Activated T-cell treated with anti-CD3 and anti-CD28 coated beads, Interleukin-2, amount 50 U/mL, for 1 hour (primary cell): ENCODE measurements at regions not wholly inside any gene's neighbourhood (a gene's known extent, or its start where the extent isn't known, plus 50 kb on each side); places are given as distances from the start of the nearest gene placed in this dataset.

Experiments
- DNase-seq: peaks from one replicate; pipeline ENCODE4 v3.0.0-alpha.2; 2020

DNA sequence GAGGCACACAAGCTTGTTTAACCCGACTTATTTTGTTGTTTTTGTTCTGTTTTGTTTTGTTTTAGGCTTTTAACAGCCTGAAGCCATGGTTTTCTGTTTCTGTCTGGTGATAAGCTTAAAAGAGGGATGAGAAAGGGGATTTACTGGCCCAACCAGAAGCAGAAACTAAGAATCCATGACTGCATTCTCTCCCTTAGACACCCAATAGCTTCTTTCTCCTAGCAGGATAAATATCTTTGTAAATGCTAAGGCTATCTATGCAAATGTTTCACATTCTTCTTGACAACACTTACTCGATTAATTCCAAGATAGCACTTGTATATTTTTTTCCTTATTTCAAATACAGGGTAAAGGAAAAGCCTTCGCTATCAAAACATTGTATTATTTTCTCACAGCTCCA is 53.7 kb upstream of the SMAD1 start:
- no peak for DNase-seq

DNA sequence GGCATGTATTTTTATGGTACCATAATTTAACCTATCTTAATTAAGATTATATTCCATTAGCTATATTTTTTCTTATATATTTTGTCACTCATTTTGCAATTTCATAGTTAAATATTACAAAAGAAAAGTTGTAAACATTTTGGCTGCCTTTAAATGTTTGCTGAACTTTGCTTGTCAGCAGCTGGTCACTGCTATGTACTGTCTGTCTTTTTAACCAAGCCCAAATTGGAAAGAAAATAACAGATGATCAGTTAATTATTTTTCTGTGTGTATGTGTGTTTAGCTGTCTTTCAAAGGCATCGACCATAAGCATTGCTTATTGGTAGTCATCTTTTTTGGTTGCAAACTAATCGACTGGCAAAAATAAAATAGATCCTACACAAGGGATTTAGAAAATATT is 54.4 kb upstream of the SMAD1 start:
- no peak for DNase-seq

DNA sequence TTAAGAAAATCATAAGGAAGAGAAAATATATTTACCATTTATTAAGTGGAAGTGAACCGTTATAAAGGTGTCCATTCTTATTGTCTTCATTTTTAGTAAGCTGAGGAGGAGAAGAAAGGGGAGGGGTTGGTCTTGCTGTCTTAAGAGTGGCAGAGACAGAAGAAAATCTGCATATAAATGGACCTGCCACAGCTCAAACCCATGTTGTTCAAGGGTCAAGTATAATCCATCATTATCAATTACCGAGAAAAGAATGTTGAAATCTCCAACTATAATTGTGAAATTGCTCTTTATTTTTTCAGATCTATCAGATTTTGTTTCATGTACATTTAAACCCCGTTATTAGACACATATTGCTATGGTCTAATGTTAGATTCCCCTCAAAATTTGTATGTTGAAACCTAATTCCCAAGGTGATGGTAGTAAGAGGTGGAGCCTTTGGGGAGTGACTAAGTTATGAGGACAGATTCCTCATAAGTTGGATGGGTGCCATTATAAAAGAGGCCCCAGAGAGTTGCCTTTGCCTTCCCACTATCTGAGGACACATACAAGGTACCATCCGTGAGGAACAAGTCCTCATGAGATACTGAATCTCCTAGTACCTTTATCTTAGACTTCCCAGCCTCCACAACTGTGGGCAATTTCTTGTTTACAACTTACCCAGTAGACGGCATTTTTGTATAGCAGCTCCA is 58.5 kb upstream of the SMAD1 start:
- no peak for DNase-seq

DNA sequence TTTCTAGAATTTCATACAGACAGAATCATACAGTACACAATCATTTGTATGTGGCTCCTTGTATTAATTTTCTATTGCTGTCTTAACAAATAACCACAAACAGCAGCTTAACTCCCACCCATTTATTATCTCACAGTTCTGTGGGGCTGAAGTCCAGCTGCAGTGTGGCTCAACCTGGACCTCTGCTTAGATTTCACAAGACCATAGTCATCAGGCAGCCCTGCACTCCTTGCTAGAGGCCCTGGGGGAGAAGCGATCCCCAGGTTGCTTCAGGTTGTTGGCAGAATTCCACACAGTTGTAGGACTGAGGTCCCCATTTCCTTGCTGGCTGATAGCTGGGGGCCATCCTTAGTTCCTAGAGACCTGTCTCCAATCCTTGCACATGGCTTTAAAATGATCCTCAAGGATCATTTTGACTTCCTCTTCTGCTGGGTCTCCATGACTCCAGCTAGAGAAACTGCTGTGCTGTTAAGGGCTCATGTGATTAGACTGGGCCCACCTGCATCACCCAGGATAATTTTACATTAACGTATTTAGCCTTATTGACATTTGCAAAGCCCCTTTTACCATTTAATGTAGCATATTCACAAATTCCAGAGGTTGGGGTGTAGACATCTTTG is 60.9 kb upstream of the SMAD1 start:
- DNase-seq, result no peak

DNA sequence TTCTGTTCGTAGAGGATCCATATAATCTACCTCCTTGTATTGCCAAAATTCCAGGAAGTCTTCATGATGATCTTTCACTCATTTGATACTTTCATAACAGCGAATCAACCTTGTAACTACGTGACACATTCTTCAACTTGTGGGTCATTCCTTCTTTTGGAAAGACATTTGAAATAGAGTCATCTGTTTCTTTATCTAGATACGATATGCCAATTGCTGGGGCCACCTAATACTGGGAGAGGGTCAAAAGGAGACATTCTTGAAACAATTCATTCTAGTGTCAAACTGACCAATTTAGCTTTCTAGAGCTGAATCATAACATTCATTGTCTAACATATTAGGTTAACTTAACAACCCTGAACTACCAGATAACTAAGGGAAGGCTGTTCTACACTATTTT is 62.9 kb upstream of the SMAD1 start:
- no peak for DNase-seq

DNA sequence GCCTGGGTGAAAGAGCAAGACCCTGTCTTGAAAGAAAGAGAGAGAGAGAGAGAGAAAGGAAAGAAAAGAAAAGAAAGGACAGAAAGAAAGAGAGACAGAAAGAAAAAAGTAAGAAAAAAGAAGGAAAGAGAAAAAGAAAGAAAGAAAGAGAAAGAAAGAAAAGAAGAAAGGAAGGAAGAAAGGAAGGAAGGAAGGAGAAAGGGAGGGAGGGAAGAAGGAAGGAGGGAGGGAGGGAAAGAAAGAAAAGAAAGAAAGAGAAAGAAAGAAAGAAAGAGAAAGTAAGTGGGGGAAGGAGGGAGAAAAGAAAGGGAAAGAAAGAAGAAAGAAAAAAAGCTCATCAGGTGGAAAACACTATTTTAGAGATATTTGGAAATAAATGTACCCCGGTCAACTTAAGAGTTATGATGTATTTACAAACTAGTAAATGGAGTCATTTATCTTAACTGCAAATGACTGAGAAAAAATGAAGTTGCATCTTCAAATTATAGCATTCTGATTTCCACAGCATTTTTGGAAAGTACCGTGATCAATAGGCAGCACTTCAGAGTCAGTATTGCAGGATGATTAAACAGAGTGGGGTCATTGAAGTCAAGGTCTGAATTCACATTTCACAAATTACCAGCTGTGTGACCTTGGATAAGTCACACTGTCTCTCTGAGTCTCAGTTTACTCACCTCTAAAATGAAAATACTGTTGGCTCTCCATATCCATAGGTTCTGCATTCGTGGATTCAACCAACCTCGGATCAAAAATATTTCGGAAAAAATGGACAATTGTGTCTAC is 64.1 kb upstream of the SMAD1 start:
- no peak for DNase-seq

DNA sequence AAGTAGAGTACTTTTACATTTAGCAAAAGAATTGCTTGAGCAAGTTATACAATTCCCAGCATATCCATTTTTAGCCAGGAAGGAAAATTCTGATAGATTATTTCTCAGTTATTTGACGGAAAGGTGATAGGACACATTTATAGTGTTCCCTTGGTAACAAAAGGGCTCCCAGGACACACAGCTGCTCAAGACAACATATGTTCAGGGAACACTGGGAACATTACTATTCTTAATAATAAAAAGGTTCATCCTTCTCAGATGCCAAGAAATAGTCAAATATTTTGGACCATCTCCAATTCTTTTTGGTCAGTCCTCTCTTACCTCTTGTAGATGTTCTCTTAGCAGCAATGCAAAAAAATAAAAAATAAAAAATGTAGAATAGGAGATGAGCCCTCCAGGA is 66.8 kb upstream of the SMAD1 start:
- DNase-seq, result no peak

DNA sequence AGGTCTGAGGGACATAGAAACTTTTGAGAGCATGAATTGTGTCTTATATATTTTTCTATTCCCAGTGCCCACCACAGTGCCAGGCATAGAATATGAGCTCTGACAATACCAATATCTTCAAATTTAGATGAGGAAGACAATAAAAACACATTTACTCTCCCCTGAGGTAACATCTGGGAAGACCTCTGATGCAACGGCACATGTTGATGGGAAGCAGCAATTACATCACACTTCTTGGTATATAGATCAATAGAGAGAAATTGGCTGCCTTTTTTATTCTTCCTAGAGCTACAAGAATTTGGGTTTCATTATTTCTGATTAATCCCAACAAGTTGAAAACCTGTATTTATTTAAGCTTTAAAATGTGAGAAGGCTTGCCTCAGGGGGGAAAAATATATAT is 67.4 kb upstream of the SMAD1 start:
- DNase-seq, result no peak

DNA sequence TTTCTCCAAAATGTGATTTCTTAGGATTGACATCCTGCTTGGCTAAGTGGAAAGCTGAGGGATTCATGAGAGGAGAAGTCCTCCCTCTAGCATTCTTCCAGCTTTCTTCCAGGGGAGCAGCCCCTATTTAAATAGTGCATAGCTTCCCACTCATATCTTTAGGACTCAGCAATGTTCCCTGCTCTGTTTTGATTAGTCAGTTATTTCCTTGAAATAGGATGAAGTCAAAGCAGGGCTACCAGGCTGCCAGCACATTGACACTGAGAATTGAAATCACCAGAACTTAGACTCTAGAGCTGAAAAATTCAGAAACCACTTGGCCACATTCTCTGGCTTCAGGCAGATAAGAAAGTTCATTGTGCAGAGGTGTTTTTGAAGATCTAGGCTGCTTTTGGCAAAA is 74.7 kb upstream of the SMAD1 start:
- DNase-seq, result no peak

DNA sequence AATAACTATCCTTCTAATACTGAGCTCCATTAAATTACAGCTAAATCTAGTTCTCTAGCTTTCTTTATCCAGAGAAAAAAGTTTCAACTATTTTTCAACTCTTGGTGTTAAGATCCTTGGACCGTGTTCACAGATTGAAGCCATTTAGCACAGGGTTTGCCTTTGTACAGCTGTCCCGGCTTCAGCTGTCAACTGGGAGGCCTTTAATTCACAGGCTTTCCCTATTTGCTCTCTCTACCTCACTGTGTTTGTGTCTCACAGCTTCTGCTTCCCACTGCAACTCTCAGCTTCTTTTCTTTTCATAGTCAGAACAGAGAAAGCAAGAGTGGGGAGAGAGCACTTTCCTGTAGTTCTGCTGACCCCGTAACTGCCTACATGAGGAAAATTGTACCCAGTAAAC is 76.9 kb upstream of the SMAD1 start:
- DNase-seq, result no peak

DNA sequence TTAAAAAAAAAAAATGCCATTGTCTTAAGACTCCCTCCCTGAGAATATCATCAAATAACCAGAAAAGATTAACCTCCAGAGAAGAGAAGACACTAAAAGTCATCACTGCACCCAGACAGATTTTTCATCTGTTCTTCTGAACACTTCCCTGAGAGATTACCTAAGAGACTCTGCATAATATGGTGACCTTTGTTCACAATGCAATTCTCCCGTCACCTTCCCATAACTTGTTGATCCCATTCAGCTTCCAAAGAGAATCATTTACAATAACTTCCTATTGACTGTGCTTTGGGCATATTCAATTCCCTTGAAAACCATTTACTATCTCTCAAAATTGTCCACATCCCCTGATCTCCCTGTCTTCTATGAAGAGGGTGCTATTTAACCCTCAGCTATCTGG is 85.1 kb upstream of the SMAD1 start:
- no peak for DNase-seq

DNA sequence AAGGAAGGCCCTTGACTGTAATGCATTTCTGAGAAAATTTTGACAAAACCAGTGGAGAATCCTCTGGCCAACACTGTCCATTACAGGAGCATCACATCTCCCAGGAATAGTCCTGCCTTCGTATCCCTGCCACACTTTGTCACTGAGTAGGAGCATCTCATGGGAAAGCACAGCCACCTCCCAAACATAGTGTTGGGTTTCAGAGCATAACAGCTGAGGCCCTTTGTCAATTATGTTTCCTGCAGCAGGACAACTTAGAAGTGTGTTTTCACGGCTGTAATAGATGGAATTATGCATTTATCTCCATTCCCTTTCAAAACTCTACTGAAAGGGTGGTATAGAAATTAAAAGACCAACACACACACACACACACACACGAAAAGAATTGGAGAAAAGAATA is 91.1 kb upstream of the SMAD1 start:
- DNase-seq, result no peak

DNA sequence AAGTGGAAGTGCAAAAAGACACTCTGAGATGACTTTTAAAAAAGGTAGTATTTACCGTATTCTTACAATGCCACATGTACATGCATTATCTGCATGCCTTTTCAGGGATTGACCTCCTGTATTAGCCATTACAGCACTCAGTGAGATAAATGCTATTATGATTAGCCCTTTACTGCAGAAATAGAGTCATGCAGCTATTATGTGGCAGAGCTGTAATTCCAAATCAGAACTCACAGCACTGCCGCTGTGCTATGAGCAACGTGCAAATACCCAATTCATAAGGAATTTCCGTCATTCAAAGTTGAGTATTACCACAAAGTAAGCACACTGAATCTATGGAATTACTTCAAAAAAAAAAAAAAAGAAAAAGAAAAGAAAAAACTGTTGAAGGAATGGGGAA is 92.1 kb upstream of the SMAD1 start:
- no peak for DNase-seq

DNA sequence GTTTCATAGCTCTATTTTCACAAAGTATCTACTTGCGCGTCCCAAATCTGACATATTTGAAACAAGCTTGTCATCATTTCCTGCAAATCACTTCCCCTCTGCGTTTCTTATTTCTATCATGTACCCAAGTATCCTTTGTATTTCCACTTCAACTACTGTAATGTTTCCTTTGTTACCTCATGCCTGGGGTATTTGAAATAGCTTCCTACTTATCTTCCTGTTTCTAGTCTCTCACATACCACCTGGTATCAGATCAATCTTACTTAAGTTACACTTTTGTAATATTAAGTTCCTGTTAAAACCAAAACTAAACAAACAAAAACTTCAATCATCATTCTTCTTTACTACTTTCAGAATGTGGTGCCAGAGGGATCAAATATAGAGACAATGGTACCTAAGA is 93.6 kb upstream of the SMAD1 start:
- DNase-seq, result no peak

DNA sequence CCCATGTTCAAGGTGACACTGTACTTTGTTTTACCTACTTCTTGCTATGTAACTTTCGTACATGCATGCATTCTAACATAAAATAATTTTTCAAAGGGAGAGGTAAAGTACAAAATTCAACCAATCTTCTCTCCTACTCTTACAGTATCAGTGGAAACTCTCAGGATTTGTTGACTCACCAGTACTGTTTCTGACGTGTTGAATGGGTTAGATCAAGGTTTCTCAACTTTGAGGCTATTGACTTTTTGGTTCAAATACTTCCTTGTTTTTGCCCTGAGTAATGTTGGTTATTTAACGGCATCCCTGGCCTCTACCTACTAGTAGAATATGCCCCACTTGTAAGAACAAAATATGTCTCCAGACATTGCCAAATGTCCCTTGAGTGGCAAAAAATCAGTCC is 94.6 kb upstream of the SMAD1 start:
- DNase-seq, result no peak

DNA sequence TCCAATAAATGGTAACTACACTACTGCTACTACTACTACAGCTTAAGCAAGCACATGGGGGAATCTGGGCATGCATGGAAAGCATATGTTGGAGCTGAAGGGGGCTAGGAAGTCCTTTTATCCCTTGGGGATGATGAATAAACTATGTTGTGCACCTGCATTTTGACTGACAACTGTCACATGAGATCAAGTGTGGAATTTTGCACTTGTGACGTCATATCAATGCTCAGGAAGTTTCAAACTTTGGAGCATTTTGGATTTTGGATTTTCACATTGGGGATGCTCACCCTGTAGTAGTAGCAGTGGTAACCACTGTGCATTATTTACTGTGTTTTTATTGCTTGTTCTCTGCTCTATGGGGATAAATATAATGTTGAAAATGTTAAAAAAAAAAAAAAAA is 100.5 kb upstream of the SMAD1 start:
- no peak for DNase-seq

DNA sequence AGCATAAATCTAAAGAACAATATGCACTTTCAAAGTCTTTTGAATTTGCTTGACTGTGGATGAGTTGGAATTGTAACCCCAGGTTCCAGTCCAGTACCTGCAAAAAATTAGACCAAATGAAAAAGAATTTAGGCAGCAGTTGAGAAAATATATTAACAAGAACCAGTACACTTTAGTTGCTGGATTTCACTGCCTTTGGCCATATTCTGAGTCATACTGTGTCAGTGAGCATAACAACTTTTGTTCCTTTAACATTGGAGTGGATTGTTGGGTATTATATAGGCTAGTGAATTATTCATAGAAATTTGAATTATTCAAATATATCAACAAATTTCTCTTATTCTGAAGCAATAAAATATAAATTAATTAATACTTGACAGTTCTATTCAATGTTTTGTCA is 101.5 kb upstream of the SMAD1 start:
- no peak for DNase-seq

DNA sequence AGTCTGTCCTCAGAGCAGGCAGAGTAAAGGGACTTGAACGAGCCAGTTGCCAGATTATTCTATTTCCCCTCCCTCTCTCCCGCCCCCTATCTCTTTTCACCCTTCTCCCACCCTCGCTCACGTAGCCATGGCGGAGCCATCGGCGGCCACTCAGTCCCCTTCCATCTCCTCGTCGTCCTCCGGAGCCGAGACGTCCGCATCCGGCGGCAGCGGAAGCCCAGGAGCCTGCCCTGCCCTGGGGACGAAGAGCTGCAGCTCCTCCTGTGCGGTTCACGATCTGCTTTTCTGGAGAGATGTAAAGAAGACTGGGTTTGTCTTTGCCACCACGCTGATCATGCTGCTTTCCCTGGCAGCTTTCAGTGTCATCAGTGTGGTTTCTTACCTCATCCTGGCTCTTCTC is 106.2 kb upstream of the SMAD1 start:
- no peak for DNase-seq

DNA sequence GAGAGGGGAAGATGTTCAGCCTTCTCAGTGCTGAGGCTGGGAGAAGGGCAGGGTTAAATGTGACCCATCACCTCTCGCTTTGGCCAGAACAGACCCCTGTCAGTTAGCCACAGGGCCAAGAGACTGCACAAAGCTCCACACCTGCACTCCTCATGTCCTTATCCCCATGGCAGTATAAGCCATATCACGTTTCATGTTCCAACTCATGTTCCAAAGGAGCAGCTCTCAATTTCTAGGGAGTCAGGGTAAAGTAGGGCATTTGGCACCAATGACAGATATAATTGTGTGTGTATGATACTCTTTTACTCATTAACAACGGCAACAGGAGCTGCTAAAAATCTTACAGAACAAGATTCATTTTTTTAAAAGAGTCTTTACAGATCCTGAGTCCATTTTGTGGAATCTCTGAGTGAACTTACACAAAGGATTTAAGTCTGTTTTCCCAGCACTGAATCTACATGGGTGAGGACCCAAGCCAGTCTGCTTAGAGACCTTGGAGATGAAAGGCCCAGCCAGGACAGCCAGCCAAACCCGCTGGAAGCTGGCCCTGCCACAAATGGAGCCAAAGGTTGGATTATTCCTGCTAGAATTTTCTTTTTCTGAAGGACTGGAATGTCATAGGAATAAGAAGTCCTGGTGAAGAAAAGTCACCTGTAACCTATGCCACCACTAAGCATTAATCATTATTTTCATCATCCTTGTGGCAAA is 129.1 kb upstream of the SMAD1 start:
- DNase-seq, result no peak

DNA sequence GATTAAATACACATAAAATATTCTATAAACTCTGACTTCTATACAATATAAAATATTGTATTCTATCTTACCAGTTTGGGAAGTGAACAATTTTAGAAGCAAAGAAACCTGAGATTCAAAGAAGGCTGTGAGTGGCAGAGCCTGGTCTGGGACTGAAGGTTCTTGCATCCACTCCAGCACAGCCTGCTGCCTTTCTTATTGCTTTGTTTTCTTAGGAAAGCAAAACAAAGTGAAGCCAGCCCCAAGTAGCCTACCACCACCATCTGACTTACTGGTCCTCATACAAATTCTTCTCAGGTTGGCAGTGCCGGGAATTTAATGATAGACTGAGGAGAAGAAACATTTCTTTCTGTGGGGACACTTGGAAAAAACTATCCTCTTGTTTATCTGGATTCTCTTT is 129.7 kb upstream of the SMAD1 start:
- no peak for DNase-seq

DNA sequence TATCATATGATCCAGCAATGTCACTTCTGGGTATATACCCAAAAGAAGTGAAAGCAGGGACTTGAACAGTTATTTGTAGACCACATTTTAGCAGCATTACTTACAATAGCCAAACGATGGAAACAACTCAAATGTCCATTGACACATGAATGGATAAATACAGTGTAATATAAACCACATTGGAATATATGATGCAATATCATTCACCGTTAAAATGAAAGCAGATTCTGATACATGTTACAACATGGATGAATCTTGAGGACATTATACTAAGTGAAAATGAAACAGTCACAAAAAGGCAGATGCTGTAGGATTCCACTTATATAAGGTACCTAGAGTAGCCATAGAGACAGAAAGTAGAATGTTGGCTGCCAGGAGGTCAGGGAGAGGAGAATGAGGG is 130.5 kb upstream of the SMAD1 start:
- DNase-seq, result no peak

DNA sequence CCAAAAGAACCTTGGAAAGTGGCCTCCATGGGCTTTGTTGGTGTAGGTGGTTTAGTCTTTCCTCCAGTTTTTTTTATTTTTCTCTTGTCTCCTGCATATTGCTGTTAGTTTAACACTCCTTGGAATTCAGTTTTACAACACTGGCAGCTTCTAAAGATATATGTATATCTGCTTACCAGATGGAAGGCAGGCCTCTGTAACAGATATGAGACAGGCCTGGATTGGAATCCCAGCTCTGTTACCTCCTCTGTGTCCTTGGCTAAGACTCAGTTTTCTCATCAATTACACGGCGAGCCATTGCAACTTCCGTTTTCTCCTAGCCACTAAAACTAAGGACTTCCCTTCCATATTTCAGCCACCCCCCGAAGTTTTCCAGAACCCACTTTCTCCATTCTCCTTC is 133.4 kb upstream of the SMAD1 start:
- no peak for DNase-seq

DNA sequence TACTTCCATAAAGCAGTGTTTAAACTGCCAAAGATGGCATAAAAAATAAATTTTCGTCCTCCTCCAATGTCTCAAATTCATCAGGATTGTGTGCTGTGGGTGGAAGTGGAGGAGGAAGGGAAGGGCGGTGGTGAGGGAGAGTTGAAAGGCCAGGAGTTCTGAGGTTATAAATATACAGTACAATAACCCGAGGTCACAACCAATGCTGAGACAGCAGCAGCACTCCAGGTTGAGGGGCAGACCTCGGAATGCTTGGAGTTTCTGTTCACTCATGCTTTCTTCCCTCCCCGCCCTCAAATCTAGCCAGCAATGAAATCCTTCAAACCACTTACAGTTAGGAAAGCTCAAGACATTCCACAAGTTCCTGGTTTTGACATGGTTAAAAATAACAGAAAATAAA is 134.0 kb upstream of the SMAD1 start:
- no peak for DNase-seq

DNA sequence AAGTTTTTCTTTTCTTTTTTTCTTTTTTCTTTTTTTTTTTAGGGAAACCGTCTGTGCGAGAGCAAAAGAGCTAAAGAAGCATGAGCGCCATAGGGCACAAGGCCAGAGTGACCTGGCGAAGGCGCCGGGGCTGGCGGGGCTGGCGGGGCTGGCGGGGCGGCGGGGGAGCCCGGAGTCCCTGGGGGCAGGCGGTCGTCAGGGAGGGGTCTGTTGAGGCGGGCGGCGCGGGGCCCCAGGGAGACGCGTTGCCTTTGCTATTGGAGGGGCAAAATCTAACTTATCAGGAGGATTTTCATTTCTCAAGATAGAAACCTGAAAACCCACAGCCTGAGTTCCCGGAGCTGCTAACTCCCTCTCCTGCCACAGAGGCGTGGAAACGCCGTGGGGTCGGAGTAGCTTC is 135.6 kb upstream of the SMAD1 start:
- DNase-seq, result no peak
